IMR-90 (cell line): ENCODE measurements at regions not wholly inside any gene's neighbourhood (a gene's known extent, or its start where the extent isn't known, plus 50 kb on each side); places are given as distances from the start of the nearest gene placed in this dataset.

ENCODE experiments used
- ATAC-seq: fragments of 200-7000 bp; cut with Tn5 transposase; 2 replicates; pipeline ENCODE4 v1.9.1; 2020; ENCODE audit warnings: low read depth, mild to moderate bottlenecking, moderate library complexity
- BruUV-seq: library from RNA; stranded (reverse); fragments of 400-500 nt; replicated peaks from 2 replicates; lab custom pipeline; 2021; lab: Mats Ljungman, UMichigan
- CTCF ChIA-PET: fragments of 300-600 bp; formaldehyde crosslinking; extraction: SDS; loops from one replicate; lab custom pipeline; 2021; ENCODE audit warnings: antibody characterized with exemption; lab: Yijun Ruan, JAX
- POLR2A ChIA-PET: fragments of 300-600 bp; sonication (Branson Sonifier 250); formaldehyde crosslinking; loops from one replicate; lab custom pipeline; 2022; ENCODE audit warnings: antibody characterized with exemption; ENCODE audit not compliant: unreplicated experiment; lab: Charles Lee
- DNase-seq: peaks from one replicate; pipeline ENCODE4 v3.0.0; 2013
- H2AFZ ChIP-seq: replicated peaks from 2 replicates; pipeline ENCODE3; 2013; ENCODE audit warnings: low read length, mild to moderate bottlenecking; ENCODE audit not compliant: poor library complexity
- H2AK5ac ChIP-seq: 2 replicates; pipeline ENCODE4 v1.6.1; 2013; ENCODE audit warnings: low read depth, low read length, inconsistent platforms
- H2AK9ac ChIP-seq: replicated peaks from 2 replicates; pipeline ENCODE3; 2013; ENCODE audit warnings: mild to moderate bottlenecking, low read depth, low read length, moderate library complexity; ENCODE audit not compliant: poor library complexity
- H2BK120ac ChIP-seq: 2 replicates; pipeline ENCODE4 v1.6.1; 2013; ENCODE audit warnings: low read depth, low read length, inconsistent platforms
- H2BK15ac ChIP-seq: 3 replicates; pipeline ENCODE4 v1.6.1; 2013; ENCODE audit warnings: low read depth, low read length, inconsistent platforms
- H2BK20ac ChIP-seq: 2 replicates; pipeline ENCODE4 v1.6.1; 2013; ENCODE audit warnings: low read depth, mild to moderate bottlenecking, inconsistent platforms, low read length, moderate library complexity
- H2BK5ac ChIP-seq: 2 replicates; pipeline ENCODE4 v1.6.1; 2013; ENCODE audit warnings: mild to moderate bottlenecking, low read depth, low read length, inconsistent platforms; ENCODE audit not compliant: poor library complexity, severe bottlenecking
- H3K14ac ChIP-seq: replicated peaks from 2 replicates; pipeline ENCODE4 v1.6.1; 2013; ENCODE audit warnings: low read depth, low read length, inconsistent platforms
- H3K18ac ChIP-seq: 2 replicates; pipeline ENCODE4 v1.6.1; 2013; ENCODE audit warnings: low read depth, low read length, control low read depth
- H3K23ac ChIP-seq: 2 replicates; pipeline ENCODE4 v1.6.1; 2013; ENCODE audit warnings: low read depth, low read length, inconsistent platforms
- H3K27ac ChIP-seq: 2 replicates; pipeline ENCODE4 v1.5.1; 2013; ENCODE audit warnings: mild to moderate bottlenecking, control low read depth, low read length; ENCODE audit not compliant: insufficient read depth
- H3K27me3 ChIP-seq: 2 replicates; pipeline ENCODE4 v1.6.1; 2013; ENCODE audit warnings: low read length; ENCODE audit not compliant: control insufficient read depth, insufficient read depth
- H3K36me3 ChIP-seq: 2 replicates; pipeline ENCODE4 v1.6.1; 2013; ENCODE audit warnings: low read length, mixed read lengths; ENCODE audit not compliant: control insufficient read depth, insufficient read depth
- H3K4ac ChIP-seq: 2 replicates; pipeline ENCODE4 v1.6.1; 2013; ENCODE audit warnings: low read depth, low read length, inconsistent platforms
- H3K4me1 ChIP-seq: 2 replicates; pipeline ENCODE4 v1.6.1; 2013; ENCODE audit warnings: low read length, mixed read lengths; ENCODE audit not compliant: control insufficient read depth, insufficient read depth
- H3K4me2 ChIP-seq: 2 replicates; pipeline ENCODE4 v1.6.1; 2013; ENCODE audit warnings: low read depth, mild to moderate bottlenecking, control low read depth, low read length, moderate library complexity
- H3K4me3 ChIP-seq: 2 replicates; pipeline ENCODE4 v1.5.1; 2013; ENCODE audit warnings: low read depth, mild to moderate bottlenecking, control low read depth, low read length, moderate library complexity; ENCODE audit not compliant: insufficient read depth
- H3K56ac ChIP-seq: 2 replicates; pipeline ENCODE4 v1.6.1; 2013; ENCODE audit warnings: low read length, inconsistent platforms; ENCODE audit not compliant: insufficient read depth; ENCODE audit errors: extremely low read depth
- H3K79me1 ChIP-seq, 2 experiments: 2 replicates each; pipeline ENCODE4 v1.6.1; 2013; ENCODE audit warnings: low read length in 2 of 2, inconsistent platforms in 1 of 2, low read depth in 1 of 2
- H3K9ac ChIP-seq: 2 replicates; pipeline ENCODE4 v1.6.1; 2013; ENCODE audit warnings: low read depth, low read length, control low read depth
- H3K9me1 ChIP-seq: 2 replicates; pipeline ENCODE4 v1.6.1; 2013; ENCODE audit warnings: low read length, inconsistent platforms; ENCODE audit not compliant: insufficient read depth
- H3K9me3 ChIP-seq: 2 replicates; pipeline ENCODE4 v1.6.1; 2013; ENCODE audit warnings: low read length; ENCODE audit not compliant: control insufficient read depth, insufficient read depth
- H4K20me1 ChIP-seq: 2 replicates; pipeline ENCODE4 v1.6.1; 2013; ENCODE audit warnings: low read length, inconsistent platforms; ENCODE audit not compliant: insufficient read depth
- H4K5ac ChIP-seq: 2 replicates; pipeline ENCODE4 v1.6.1; 2013; ENCODE audit warnings: mild to moderate bottlenecking, low read depth, low read length, control low read depth
- H4K8ac ChIP-seq, 2 experiments: 2 replicates each; pipeline ENCODE4 v1.6.1; 2013; ENCODE audit warnings: low read depth in 2 of 2, low read length in 2 of 2, control low read depth in 1 of 2, inconsistent platforms in 1 of 2
- H4K91ac ChIP-seq: 2 replicates; pipeline ENCODE4 v1.6.1; 2013; ENCODE audit warnings: low read depth, low read length, inconsistent platforms; ENCODE audit not compliant: insufficient read depth
- CHD1 ChIP-seq: IDR thresholded peaks from 2 replicates; pipeline ENCODE4 v1.6.1; 2012; ENCODE audit warnings: low read depth, low read length, improper control_type of control experiment
- FOS ChIP-seq: fragments of 150-350 bp; IDR thresholded peaks from 2 replicates; pipeline ENCODE4 v1.6.1; 2016; ENCODE audit warnings: low read depth, low read length
- NFE2L2 ChIP-seq: fragments of 150-350 bp; IDR thresholded peaks from 2 replicates; pipeline ENCODE4 v1.6.1; 2016; ENCODE audit warnings: low read depth, mild to moderate bottlenecking, low read length
- WGBS, 2 experiments: methylation state at CpG; one replicate each; pipeline versions ENCODE4 v1.1.5 to v1.1.7; 2013; ENCODE audit warnings: missing lambda C conversion rate in 2 of 2; ENCODE audit not compliant: insufficient read length in 1 of 2; ENCODE audit errors: extremely low coverage in 2 of 2; 5-methylcytosine and 5-hydroxymethylcytosine counted together
- dilution Hi-C: fragments of 300-500 bp; cut with HindIII; formaldehyde crosslinking; loops from one replicate; pipeline ENCODE4 v1.14.3; 2018; ENCODE audit warnings: low sequenced_read_pairs; ENCODE audit not compliant: unreplicated experiment
- in situ Hi-C: fragments of 300-500 bp; cut with MboI; formaldehyde crosslinking; loops from 3 replicates; pipeline ENCODE4 v1.14.3; 2019; ENCODE audit warnings: low sequenced_read_pairs, inconsistent platforms, mixed read lengths
- intact Hi-C: fragments of 100-400 bp; cut with micrococcal nuclease; formaldehyde crosslinking; loops from 2 replicates; pipeline ENCODE4 v1.10.0; 2022
- TF ChIP-seq, protein P1 (sequence below): fragments of 150-350 bp; IDR thresholded peaks from 2 replicates; pipeline ENCODE4 v1.6.1; 2017; ENCODE audit warnings: mild to moderate bottlenecking, antibody characterized with exemption, low read length, low read depth

DNA sequence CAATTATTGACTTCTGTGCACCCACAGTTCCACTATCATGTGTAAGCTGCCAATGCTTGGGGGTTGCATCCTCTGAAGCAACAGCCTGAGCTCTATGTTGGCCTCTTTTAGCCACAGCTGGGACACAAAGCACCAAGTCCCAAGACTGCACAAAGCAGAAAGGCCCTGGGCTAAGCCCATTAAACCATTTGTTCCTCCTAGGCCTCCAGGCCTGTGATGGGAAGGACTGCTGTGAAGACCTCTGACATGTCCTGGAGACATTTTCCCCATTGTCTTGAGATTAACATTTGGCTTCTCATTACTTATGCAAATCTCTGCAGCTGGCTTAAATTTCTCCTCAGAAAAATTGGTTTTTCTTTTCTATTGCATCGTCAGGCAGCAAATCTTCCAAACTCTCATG lies 123.7 kb upstream of the DEPDC1 start:
- no peak overlapping the region for H3K4ac ChIP-seq
- H3K9me3 ChIP-seq = peaks cover 5% of the 10 kb centered on the region
- H3K18ac ChIP-seq = no peak overlapping the region
- H3K9ac ChIP-seq = no peak overlapping the region
- no peak overlapping the region for H2BK20ac ChIP-seq
- dilution Hi-C loops (no loop called here), intact Hi-C loops (no loop called here), in situ Hi-C loops (no loop called here)
- H4K8ac ChIP-seq = no peak overlapping the region
- BruUV-seq = no TSS peak
- no CpG with 5 or more reads among the region's 1 CpG for WGBS, 2 experiments
- no peak overlapping the region for H2BK5ac ChIP-seq
- no peak overlapping the region for H3K27ac ChIP-seq
- no peak overlapping the region for H2BK15ac ChIP-seq
- H3K14ac ChIP-seq = no peak overlapping the region
- no peaks in the 10 kb centered on the region for H3K4me1 ChIP-seq
- H3K23ac ChIP-seq = no peak overlapping the region
- H3K9me1 ChIP-seq = no peaks in the 10 kb centered on the region
- no peaks in the 10 kb centered on the region for H4K20me1 ChIP-seq
- ChIA-PET POLR2A (no interaction called here), CTCF (no interaction called here)
- no peak overlapping the region for H4K5ac ChIP-seq
- H2AFZ ChIP-seq = no peak overlapping the region
- H3K36me3 ChIP-seq = no peaks in the 10 kb centered on the region
- H3K4me2 ChIP-seq = no peak overlapping the region
- no peak overlapping the region for H3K56ac ChIP-seq
- no peak overlapping the region for H2AK5ac ChIP-seq
- no peaks in the 10 kb centered on the region for H3K79me1 ChIP-seq
- no peak overlapping the region for H4K91ac ChIP-seq
- no peak for TF ChIP-seq FOS
- TF ChIP-seq NFE2L2 = no peak
- TF ChIP-seq, protein P1, sequence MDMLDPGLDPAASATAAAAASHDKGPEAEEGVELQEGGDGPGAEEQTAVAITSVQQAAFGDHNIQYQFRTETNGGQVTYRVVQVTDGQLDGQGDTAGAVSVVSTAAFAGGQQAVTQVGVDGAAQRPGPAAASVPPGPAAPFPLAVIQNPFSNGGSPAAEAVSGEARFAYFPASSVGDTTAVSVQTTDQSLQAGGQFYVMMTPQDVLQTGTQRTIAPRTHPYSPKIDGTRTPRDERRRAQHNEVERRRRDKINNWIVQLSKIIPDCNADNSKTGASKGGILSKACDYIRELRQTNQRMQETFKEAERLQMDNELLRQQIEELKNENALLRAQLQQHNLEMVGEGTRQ = no peak
- TF ChIP-seq CHD1 = no peak
- H2AK9ac ChIP-seq = no peak overlapping the region
- ATAC-seq (no peak), DNase-seq (no peak)
- no peak overlapping the region for H2BK120ac ChIP-seq
- no peaks in the 10 kb centered on the region for H3K27me3 ChIP-seq
- H3K4me3 ChIP-seq = no peak overlapping the region
